GM21390 (cell line): ENCODE measurements at regions not wholly inside any gene's neighbourhood (a gene's known extent, or its start where the extent isn't known, plus 50 kb on each side); places are given as distances from the start of the nearest gene placed in this dataset.

ENCODE experiments used
- ATAC-seq: cut with Tn5 transposase; IDR thresholded peaks from one replicate; pipeline ENCODE4 v1.9.1; 2021; ENCODE audit not compliant: unreplicated experiment

DNA sequence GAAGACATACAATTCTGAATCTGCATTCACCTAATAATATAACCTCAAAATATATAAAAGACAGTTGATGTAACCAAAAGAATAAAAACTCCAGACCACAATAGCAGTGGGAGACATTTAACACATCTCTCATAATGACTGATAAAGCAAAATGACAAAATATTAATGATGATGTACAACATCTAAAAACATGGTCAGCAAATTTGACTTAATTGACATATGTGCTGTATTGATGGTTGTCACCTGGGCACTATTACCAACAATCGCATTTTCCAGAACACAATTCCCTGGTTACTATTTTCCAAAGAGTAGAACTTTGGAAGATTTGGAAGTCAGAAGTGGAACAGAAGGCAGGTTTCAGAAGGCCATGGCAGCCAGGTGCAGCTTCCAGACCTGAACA, 899.5 kb upstream of the CELF2 start:
- no peak for ATAC-seq

- ATAC-seq, result no peak
Observed at GRCh38 chr10:10120671-10121070, 897.0 kb upstream of the CELF2 start.

GRCh38 chr10:10125676-10126075, 892.0 kb upstream of the CELF2 start:
- no peak for ATAC-seq

- no peak for ATAC-seq
Observed at GRCh38 chr10:10126218-10126617, 891.5 kb upstream of the CELF2 start.

- no peak for ATAC-seq
Observed at GRCh38 chr10:10128387-10128786, 889.3 kb upstream of the CELF2 start.

DNA sequence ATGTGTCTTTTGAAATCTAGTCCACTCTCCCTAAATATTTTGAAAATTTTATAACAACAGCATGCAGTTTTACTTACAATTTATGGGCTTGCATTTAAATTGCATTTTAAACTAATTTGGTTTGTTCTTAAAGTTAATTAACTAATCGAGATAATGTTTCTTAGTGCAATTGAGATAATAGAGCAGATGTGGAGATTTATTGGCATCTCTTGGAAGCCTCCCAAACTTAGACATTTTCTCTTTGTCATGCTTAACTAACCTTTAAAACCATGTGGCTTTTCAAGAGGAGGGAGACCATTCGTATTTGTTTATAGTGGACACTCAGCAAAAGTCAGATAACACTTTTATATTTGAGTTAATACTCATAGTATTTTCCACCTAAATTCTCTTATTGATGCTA, 887.0 kb upstream of the CELF2 start:
- no peak for ATAC-seq

- ATAC-seq, result no peak
Observed at GRCh38 chr10:10132009-10132408, 885.7 kb upstream of the CELF2 start.

DNA sequence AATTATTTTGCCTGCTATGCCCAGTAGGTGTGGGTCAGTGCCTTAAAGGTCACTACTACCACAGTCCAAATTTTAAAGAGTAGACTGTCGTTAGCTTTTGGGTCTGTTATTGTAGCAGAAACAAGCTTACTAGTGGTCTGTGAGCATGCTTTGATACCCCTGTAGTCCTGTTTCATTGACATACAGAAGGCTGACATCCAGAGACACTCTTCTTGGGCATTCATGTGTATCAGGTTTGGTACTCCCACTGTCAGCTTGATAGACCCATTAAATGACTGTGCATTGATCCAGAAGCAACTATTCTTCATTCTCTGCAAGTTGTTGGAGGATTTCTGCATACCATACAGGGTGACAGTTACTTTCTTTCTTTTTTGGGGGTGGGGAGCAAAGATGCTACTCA, 884.4 kb upstream of the CELF2 start:
- ATAC-seq, result no peak

DNA sequence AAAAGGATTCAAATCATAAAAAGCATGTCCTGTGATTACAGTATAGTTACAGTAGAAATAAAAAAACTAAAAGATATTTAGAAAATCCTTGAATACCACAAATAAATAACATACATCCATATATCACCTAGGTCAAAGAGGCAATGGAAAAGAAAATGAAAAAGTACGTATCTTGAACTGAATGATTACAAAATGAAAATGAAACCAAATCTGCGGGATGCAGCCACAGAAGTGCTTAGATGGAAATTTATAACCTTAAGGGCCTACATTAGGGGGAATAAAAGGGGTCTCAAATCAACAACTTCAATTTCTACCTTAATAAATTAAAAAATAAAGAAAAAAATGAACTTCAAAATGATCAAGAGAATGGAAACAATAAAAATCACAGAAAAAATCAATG, 879.0 kb upstream of the CELF2 start:
- no peak for ATAC-seq

- no peak for ATAC-seq
Observed at GRCh38 chr10:10141782-10142382, 875.8 kb upstream of the CELF2 start.

- ATAC-seq, result no peak
Observed at GRCh38 chr10:10146604-10147003, 871.1 kb upstream of the CELF2 start.

- no peak for ATAC-seq
Observed at GRCh38 chr10:10149899-10150298, 867.8 kb upstream of the CELF2 start.

GRCh38 chr10:10156917-10157600, 860.6 kb upstream of the CELF2 start:
- no peak for ATAC-seq

DNA sequence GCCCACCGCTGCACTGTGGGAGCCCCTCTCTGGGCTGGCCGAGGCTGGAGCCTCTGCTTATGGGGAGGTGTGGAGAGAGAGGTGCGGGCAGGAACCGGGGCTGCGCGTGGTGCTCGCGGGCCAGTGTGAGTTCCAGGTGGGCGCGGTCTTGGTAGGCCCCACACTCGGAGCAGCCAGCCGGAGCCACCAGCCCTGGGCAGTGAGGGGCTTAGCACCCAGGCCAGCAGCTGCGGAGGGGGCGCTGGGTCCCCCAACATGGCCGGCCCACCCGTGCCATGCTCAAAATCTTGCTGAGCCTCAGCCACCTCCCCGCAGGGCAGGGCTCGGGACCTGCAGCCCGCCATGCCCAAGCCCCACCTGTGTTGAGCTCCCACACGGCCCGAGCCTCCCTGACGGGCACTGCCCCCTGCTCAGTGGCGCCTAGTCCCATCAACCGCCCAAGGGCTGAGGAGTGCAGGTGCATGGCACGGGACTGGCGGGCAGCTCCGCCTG, 856.8 kb upstream of the CELF2 start:
- no peak for ATAC-seq

DNA sequence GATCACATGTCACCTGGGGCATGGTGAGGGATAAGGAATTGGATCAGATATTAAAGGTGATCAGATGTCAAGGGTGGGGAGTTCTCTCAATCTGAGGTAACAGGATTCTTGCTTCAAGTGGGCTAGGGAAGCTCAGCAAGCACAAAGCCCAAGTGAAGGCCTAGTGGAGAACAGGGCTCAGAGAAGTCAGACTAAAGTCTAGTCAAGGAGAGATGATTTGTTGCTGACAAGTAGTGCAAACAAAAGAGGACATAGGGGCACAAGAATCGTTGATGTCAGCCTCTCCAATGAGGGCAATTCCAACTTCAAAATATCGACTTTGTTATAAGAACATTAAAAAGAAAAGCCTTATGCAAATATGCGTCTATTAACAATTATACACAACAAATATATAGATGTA, 852.8 kb upstream of the CELF2 start:
- ATAC-seq, result no peak

GRCh38 chr10:10165415-10165814, 852.3 kb upstream of the CELF2 start:
- no peak for ATAC-seq

DNA sequence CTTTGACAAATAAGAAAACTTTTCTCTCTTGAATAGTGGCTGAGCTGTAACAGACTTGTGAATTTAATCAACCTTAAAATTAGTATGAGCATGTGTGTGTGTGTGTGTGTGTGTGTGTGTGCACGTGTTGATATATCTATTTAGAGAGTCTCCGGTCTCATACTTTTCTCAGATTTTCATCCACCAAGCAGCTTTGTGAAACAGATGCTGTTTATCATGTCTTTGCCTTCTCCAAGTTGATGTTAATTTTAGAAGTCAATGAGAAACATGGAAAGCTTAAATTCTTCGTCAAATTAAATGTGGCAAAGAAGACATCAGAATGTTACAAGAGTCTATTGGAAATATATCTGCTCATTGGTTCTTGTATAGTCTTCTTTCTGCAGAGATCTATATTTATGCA, 839.2 kb upstream of the CELF2 start:
- no peak for ATAC-seq

- ATAC-seq, result no peak
Observed at GRCh38 chr10:10193848-10194247, 823.8 kb upstream of the CELF2 start.

GRCh38 chr10:10196701-10197100, 821.0 kb upstream of the CELF2 start:
- ATAC-seq, result no peak

GRCh38 chr10:10197423-10197822, 820.2 kb upstream of the CELF2 start:
- no peak for ATAC-seq

DNA sequence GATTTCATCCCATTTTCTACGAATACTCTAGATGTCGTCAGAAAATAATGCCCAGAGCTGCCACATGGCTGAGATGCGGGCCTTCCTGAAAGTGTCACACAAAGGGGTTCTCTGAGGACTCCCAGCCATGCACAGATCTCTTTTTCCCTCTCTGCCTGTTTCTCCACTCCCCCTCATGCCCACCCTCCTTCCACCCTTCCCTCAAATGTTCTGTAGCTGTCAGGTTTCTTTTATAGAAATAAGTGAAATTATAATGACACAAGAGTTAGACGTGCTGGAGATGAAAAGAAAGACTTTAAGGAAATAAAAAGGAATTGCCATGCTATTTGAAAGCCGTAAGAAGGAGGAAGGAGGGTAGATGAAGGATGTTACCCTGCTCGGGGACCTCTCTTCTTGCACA, 819.3 kb upstream of the CELF2 start:
- no peak for ATAC-seq

- ATAC-seq, result no peak
Observed at GRCh38 chr10:10204415-10204814, 813.3 kb upstream of the CELF2 start.

DNA sequence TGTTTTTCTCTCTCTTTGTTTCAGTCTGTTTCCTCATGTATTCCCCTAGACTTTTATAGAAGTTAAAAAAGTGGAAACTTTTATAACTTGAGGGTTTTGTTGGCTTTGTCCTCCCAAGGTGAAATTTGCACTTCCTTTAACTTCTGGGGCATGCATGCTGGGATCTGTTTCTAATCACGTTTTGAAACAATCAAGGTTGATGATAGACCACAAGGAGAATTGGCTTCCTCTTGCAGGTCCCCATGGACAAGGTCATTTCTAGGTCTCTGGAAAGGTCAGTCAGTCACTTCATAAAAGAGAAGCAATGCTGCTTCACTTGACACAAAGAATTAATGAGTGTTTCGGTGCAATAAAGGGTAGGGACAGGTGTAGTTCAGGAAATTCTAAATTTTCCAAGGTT, 811.8 kb upstream of the CELF2 start:
- ATAC-seq, result no peak
